GM13976 (cell line): ENCODE measurements at regions not wholly inside any gene's neighbourhood (a gene's known extent, or its start where the extent isn't known, plus 50 kb on each side); places are given as distances from the start of the nearest gene placed in this dataset.
"Not testable (repeated sequence)": the region's sequence is repeated elsewhere in the genome, so short reads cannot be mapped to it uniquely, and the experiment has no call there.

Source experiments
- DNase-seq: peaks from one replicate; pipeline ENCODE4 v3.0.0; 2012; ENCODE audit warnings: low spot score
- in situ Hi-C: fragments of 300-500 bp; cut with MboI; formaldehyde crosslinking; loops from one replicate; pipeline ENCODE4 v1.12.0; 2022; ENCODE audit warnings: low sequenced_read_pairs, mixed read lengths, inconsistent platforms; ENCODE audit not compliant: unreplicated experiment
- TF ChIP-seq, protein P1 (sequence below): IDR thresholded peaks from 2 replicates; pipeline ENCODE4 v1.5.1; 2012; ENCODE audit warnings: borderline replicate concordance, mild to moderate bottlenecking; ENCODE audit not compliant: insufficient read depth; ENCODE audit errors: extremely low read depth, missing control alignments, control extremely low read depth

DNA sequence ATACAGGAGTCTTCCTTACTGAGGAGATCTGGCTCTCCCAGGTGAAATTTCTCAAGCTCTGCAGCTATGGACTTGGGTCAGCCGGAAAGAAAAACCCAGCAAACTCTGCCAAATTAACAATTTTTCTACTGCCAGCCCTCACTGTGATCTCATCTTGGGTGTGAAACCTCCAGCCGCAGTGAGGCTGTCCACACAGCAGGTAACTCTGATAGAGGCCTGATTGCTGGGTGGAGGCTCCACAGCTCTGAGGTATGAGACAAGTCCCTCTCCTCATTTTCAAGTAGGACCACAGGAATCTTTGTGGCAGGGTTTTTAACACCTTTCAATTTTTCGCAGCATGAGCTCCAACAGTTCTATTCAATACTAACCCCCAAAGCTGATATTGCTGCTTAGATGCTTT lies 430.6 kb upstream of the RAB6C start:
- TF ChIP-seq, protein P1, sequence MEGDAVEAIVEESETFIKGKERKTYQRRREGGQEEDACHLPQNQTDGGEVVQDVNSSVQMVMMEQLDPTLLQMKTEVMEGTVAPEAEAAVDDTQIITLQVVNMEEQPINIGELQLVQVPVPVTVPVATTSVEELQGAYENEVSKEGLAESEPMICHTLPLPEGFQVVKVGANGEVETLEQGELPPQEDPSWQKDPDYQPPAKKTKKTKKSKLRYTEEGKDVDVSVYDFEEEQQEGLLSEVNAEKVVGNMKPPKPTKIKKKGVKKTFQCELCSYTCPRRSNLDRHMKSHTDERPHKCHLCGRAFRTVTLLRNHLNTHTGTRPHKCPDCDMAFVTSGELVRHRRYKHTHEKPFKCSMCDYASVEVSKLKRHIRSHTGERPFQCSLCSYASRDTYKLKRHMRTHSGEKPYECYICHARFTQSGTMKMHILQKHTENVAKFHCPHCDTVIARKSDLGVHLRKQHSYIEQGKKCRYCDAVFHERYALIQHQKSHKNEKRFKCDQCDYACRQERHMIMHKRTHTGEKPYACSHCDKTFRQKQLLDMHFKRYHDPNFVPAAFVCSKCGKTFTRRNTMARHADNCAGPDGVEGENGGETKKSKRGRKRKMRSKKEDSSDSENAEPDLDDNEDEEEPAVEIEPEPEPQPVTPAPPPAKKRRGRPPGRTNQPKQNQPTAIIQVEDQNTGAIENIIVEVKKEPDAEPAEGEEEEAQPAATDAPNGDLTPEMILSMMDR = no peak
- DNase-seq = no peak
- in situ Hi-C loops = no loop called here

GRCh38 chr2:129550536-129550935 lies 428.9 kb upstream of the RAB6C start:
- TF ChIP-seq, protein P1 = no peak
- in situ Hi-C loops = no loop called here

DNA sequence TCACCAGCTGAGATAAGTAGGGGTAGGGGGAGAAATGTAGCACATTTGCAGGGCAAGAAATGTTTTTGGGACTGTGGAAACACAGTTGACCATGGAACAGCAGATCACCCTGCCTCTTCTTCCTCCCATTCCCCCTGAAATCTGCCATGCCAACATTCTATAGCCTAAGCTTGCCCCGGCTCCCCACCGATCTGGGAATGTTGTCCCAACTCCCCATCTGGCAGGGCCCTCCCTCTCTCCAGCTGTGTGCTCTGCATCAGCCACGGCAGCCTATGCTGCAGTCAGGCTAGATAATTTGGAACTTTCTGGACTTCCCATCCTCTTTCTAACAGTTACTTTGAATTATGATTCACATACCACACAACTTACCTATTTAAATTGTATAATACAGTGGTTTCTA lies 425.1 kb upstream of the RAB6C start:
- TF ChIP-seq, protein P1 = no peak
- no peak for DNase-seq
- in situ Hi-C loops = no loop called here

More at GRCh38 chr2:129550536-129550935, 428.9 kb upstream of the RAB6C start:
- DNase-seq = no peak

GRCh38 chr2:129559101-129559500 lies 420.4 kb upstream of the RAB6C start:
- no peak for DNase-seq
- in situ Hi-C loops = no loop called here
- TF ChIP-seq, protein P1 = no peak

GRCh38 chr2:129565551-129566109 lies 413.8 kb upstream of the RAB6C start:
- no peak for DNase-seq
- TF ChIP-seq, protein P1 = no peak
- in situ Hi-C loops = no loop called here

DNA sequence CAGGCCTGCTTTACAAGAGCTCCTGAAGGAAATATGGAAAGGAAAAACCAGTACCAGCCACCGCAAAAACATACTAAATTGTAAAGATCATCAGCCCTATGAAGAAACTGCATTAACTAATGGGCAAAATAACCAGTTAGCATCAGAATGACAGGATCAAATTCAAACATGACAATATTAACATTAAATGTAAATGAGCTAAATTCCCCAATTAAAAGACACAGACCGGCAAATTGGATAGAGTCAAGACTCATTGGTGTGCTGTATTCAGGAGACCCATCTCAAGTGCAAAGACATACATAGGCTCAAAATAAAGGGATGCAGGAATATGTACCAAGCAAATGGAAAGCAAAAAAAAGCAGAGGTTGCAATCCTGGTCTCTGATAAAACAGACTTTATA lies 408.7 kb upstream of the RAB6C start:
- DNase-seq, in situ Hi-C loops: not testable (repeated sequence)

- no peak for DNase-seq
- TF ChIP-seq, protein P1 = no peak
- in situ Hi-C loops = no loop called here
Measured at GRCh38 chr2:129575431-129575830, 404.0 kb upstream of the RAB6C start.
